ENCODE measurements at regions not wholly inside any gene's neighbourhood (a gene's known extent, or its start where the extent isn't known, plus 50 kb on each side); places are given as distances from the start of the nearest gene placed in this dataset.

- DNase-seq (ENCODE audit: low read depth), result no peak
These were observed 264.3 kb downstream of the RPS24 start for GRCh38 chr10:78297997-78298396.

GRCh38 chr10:78298835-78299234, 265.2 kb downstream of the RPS24 start:
- no peak for DNase-seq (ENCODE audit: low read depth)

DNA sequence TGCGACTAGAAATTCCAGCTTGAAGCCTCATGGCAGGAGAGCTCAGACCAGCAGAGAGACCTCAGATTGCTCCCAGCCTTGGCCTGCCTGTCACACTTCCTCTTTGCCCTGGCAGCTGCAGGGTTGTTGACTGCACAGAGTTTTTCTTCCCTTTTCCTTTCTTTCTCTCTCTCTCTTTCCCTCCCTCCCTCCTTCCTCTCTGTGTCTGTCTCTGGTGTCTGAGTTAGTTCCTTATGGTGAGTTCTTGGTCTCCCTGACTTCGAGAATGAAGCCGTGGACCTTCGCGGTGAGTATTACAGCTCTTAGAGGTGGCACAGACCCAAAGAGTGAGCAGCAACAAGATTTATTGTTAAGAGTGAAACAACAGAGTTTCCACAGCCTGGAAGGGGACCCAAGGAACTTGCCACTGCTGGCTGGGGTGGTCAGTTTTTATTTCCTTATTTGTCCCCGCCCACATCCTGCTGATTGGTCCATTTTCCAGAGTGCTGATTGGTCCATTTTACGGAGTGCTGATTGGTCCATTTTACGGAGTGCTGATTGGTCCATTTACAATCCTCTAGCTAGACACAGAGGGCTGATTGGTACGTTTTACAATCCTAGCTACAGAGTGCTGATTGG, 266.3 kb downstream of the RPS24 start:
- DNase-seq (ENCODE audit: low read depth), result no peak

- DNase-seq (ENCODE audit: low read depth), result no peak
These were observed 266.9 kb downstream of the RPS24 start for GRCh38 chr10:78300526-78300925.

DNA sequence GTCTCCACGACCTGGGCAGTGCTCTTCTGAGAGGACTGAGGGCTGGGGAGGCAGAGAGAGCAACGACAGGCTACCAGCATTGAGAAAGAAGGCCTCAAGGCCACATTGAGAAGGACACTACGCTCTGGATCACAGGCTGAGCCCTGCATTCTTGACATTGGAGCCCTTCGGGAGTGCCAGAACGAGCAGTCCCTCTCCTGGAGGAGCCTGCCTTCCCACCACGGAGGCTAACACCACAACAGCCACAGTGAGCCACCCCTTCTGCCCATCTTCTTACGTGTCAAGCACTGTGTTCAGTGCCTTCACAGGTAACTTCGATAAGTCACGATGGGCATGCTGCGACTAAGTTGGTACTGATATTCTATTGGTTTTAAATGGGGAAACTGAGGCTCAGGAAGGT, 267.8 kb downstream of the RPS24 start:
- DNase-seq (ENCODE audit: low read depth), result no peak

GRCh38 chr10:78301891-78302738, 268.5 kb downstream of the RPS24 start:
- DNase-seq (ENCODE audit: low read depth), result no peak

DNA sequence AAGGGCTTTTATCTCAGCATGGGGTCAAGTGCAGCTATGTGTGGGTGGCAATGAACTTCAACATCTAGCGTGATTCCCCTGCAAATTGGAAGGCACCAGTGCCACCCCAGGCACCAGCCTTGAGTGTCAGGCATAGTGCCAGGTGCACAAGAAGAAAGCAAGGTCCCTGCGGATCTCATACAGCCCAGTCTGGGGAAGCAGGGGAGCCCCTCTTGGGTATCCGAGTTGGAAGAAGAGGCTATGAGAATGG, 269.0 kb downstream of the RPS24 start:
- no peak for DNase-seq (ENCODE audit: low read depth)

GRCh38 chr10:78302989-78303854, 269.6 kb downstream of the RPS24 start:
- peak; percentile 95 for DNase-seq (ENCODE audit: low read depth)

- no peak for DNase-seq (ENCODE audit: low read depth)
These were observed 270.7 kb downstream of the RPS24 start for GRCh38 chr10:78304091-78305045.

GRCh38 chr10:78305311-78305710, 271.6 kb downstream of the RPS24 start:
- no peak for DNase-seq (ENCODE audit: low read depth)

GRCh38 chr10:78306358-78306757, 272.7 kb downstream of the RPS24 start:
- DNase-seq (ENCODE audit: low read depth), result no peak

DNA sequence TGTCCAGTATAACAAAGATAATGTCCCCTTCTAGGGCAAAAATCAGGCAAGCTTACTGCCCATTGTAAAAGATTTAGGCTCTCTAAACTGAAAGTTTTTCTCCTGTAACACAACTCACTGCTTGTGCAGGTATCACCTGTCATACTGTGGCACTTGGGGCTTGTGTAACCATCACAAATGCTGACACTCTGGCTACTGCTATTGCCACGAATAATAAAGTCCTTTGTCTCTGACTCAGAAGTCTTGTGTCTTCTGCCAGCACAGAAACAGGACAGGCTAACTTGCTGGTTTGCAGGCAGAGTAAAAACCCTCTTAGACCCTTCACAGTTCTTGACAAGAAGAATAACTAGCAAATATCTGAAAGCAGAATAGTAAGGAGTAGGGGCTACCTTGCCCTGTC, 273.9 kb downstream of the RPS24 start:
- DNase-seq (ENCODE audit: low read depth), result no peak

DNA sequence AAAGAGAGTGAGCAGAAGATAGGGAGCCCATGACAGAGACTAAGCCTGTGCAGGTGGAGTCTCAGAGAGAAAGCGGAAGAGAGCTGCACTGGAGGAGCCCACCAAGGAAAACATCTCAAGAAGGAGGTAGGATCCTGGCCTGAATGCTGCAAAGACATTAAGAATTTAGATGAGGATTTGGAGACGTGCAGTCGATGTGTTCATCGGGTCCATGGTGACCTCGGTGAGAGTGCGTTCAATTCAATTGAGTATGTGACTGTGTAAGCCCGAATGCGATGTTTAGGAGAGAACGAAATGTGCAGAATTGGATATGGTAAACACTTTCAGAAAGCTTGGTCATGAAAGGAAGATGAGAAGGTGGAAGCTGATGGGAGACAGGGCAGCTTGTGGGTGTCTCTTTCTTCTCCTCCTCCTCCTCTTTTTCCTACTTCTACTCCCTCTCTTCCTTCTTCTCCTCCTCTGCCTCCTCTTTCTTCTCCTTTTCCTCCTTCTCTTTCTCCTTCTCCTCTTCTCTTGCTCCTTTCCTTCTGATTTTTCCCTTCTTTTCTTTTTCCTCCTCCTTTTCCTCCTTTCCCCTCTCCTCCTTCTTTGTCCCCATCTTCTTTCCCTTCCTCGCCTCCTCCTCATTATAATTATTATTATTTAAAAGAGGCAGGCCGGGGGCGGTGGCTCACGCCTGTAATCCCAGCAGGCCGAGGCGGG, 276.0 kb downstream of the RPS24 start:
- no peak for DNase-seq (ENCODE audit: low read depth)

GRCh38 chr10:78310481-78311080, 276.9 kb downstream of the RPS24 start:
- DNase-seq (ENCODE audit: low read depth), result no peak

- DNase-seq (ENCODE audit: low read depth), result no peak
These were observed 278.8 kb downstream of the RPS24 start for GRCh38 chr10:78312197-78313047.

DNA sequence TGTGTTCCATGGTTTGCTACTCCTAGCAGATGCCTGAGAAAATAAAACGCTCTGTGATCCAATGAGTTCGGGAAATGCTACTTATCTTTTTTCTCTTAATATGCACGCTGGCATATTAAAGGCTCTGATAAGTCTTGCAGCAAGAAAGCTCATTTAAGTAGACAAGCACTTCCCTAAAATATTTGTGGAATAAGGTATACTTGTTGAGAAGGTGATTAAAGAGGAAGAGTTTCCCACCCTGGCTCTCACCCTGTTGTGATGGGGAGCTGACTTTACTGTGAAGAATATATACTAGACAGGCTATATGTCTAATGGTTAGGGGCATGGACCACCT, 279.4 kb downstream of the RPS24 start:
- no peak for DNase-seq (ENCODE audit: low read depth)

DNA sequence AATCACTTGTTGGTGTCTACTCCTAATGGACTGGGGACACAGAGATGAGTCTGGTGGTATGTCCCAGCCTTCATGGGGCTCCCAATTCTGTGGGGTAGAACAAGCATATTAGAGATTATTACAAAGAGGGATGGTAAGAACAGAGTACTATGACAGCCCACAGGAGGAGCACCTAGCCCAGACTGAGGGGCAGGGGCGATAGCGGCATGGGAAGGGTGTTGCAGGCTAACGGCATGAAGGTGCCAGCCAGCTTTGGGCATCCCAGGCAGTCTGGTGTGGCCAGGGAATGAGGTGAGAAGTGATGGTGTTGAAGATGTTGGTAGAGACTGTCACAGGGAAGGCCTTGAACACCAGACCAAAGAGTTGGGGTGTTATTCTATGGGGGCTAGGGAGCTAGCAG, 280.0 kb downstream of the RPS24 start:
- no peak for DNase-seq (ENCODE audit: low read depth)

DNA sequence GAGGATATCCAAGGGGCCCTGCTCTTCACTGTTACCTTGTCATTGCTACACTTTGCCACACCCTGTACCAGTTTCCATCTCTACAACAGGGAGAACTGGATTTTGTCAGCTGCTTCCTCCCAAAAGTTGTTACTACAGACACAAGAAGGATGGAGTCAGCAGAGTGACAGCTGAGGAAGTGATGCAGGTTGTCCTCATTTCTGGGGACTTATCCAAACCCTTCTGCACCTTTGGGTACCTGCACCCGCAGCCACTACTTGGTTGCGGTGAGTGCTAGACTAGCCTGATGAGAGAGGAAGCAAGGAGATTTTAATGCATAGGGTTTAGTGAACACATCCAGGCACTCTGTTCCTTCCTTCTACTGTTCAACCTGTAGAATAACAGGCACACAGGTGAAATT, 281.0 kb downstream of the RPS24 start:
- no peak for DNase-seq (ENCODE audit: low read depth)

- DNase-seq (ENCODE audit: low read depth), result no peak
These were observed 282.8 kb downstream of the RPS24 start for GRCh38 chr10:78316451-78316931.

- no peak for DNase-seq (ENCODE audit: low read depth)
These were observed 284.6 kb downstream of the RPS24 start for GRCh38 chr10:78318305-78318704.

Measured in Daoy (cell line).